ENCODE measurements at regions not wholly inside any gene's neighbourhood (a gene's known extent, or its start where the extent isn't known, plus 50 kb on each side); places are given as distances from the start of the nearest gene placed in this dataset.

- TF ChIP-seq TAF1 (IDR thresholded peaks at IDR 0.05; ENCODE audit: low read depth, low read length) (no peak), CTCF (IDR thresholded peaks at IDR 0.05; ENCODE audit: control extremely low read depth in 1 of 3, insufficient read depth in 1 of 3, low read depth in 1 of 3, low read length in 3 of 3) (no peak), MAFK (IDR thresholded peaks at IDR 0.05; ENCODE audit: low read depth, low read length) (no peak), RAD21 (IDR thresholded peaks at IDR 0.05 in 1 of 2, conservative IDR thresholded peaks at IDR 0.05 in 1 of 2; ENCODE audit: low read depth in 2 of 2, low read length in 2 of 2) (no peak), NRF1 (IDR thresholded peaks at IDR 0.05; ENCODE audit: low read depth, low read length) (no peak), CHD2 (IDR thresholded peaks at IDR 0.05; ENCODE audit: low read length) (no peak), POLR2A (IDR thresholded peaks at IDR 0.05; ENCODE audit: control extremely low read depth in 1 of 2, low read depth in 2 of 2, low read length in 2 of 2) (no peak), USF2 (IDR thresholded peaks at IDR 0.05; ENCODE audit: low read length) (no peak), EZH2 (IDR thresholded peaks at IDR 0.05; ENCODE audit: low read depth, low read length, severe bottlenecking) (no peak), EGR1 (IDR thresholded peaks at IDR 0.05; ENCODE audit: borderline replicate concordance, low read depth, low read length) (no peak), JUND (IDR thresholded peaks at IDR 0.05; ENCODE audit: low read length) (no peak)
Measured at GRCh38 chr5:96321345-96321744, 111.7 kb downstream of the PCSK1 start.

Data from H1 (cell line).